NCI-H524 treated with DMSO at 0.1 percent for 48 hours (cell line): ENCODE measurements at regions not wholly inside any gene's neighbourhood (a gene's known extent, or its start where the extent isn't known, plus 50 kb on each side); places are given as distances from the start of the nearest gene placed in this dataset.
"Not testable (repeated sequence)": the region's sequence is repeated elsewhere in the genome, so short reads cannot be mapped to it uniquely, and the experiment has no call there.

Source experiments
- DNase-seq: peaks from one replicate; lab custom pipeline; 2025; lab: John Stamatoyannopoulos, UW

GRCh38 chrX:13518126-13518525, 51.3 kb upstream of the EGFL6 start:
- no peak for DNase-seq

- no peak for DNase-seq
These were observed 54.0 kb upstream of the EGFL6 start for GRCh38 chrX:13515211-13515930.

- no peak for DNase-seq
These were observed 57.5 kb upstream of the EGFL6 start for GRCh38 chrX:13511944-13512330.

GRCh38 chrX:13511241-13511943, 58.0 kb upstream of the EGFL6 start:
- DNase-seq, result no peak

- no peak for DNase-seq
These were observed 61.5 kb upstream of the EGFL6 start for GRCh38 chrX:13507893-13508292.

- DNase-seq, result no peak
These were observed 62.8 kb upstream of the EGFL6 start for GRCh38 chrX:13506574-13506973.

- no peak for DNase-seq
These were observed 66.8 kb upstream of the EGFL6 start for GRCh38 chrX:13502590-13502989.

GRCh38 chrX:13499736-13500135, 69.7 kb upstream of the EGFL6 start:
- no peak for DNase-seq

- DNase-seq, result no peak
These were observed 71.2 kb upstream of the EGFL6 start for GRCh38 chrX:13498238-13498637.

- no peak for DNase-seq
These were observed 74.2 kb upstream of the EGFL6 start for GRCh38 chrX:13495232-13495631.

GRCh38 chrX:13494562-13494961, 74.8 kb upstream of the EGFL6 start:
- DNase-seq, result no peak

GRCh38 chrX:13493659-13494058, 75.7 kb upstream of the EGFL6 start:
- DNase-seq, result no peak

GRCh38 chrX:13492286-13492685, 77.1 kb upstream of the EGFL6 start:
- no peak for DNase-seq

GRCh38 chrX:13491061-13491460, 78.3 kb upstream of the EGFL6 start:
- DNase-seq, result no peak

GRCh38 chrX:13489454-13489853, 79.9 kb upstream of the EGFL6 start:
- no peak for DNase-seq

- peak; percentile 56 for DNase-seq
These were observed 81.5 kb upstream of the EGFL6 start for GRCh38 chrX:13487731-13488505.

GRCh38 chrX:13485167-13485566, 84.2 kb upstream of the EGFL6 start:
- no peak for DNase-seq

GRCh38 chrX:13483773-13484172, 85.6 kb upstream of the EGFL6 start:
- DNase-seq, result no peak

GRCh38 chrX:13482746-13483541, 86.5 kb upstream of the EGFL6 start:
- no peak for DNase-seq

- DNase-seq, result not testable (repeated sequence)
These were observed 88.6 kb upstream of the EGFL6 start for GRCh38 chrX:13480780-13481179.

GRCh38 chrX:13479452-13479813, 90.0 kb upstream of the EGFL6 start:
- no peak for DNase-seq

- DNase-seq, result no peak
These were observed 90.5 kb upstream of the EGFL6 start for GRCh38 chrX:13478740-13479451.
